ENCODE measurements at regions not wholly inside any gene's neighbourhood (a gene's known extent, or its start where the extent isn't known, plus 50 kb on each side); places are given as distances from the start of the nearest gene placed in this dataset.

DNA sequence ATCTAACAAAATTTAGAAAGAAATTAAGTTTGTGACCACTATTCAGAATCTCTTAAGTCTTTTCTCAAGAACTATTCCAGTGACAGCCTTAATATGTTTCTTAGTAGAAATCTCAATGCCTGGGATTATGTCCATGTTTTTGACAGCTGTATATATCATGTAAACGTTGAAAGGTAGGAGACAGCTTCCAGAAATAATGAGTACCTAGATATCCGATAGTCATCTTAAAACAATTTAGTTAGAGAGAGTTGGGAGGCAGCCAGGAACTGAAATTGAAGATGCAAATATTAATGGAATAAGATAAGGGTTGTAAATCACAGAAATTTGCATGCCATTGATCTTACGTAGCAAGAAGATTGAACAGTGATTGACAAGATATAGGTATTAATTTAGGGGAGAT is 955.2 kb downstream of the JRKL start:
- ChIA-PET CTCF (ENCODE audit: low intra/inter-chr PET ratio) (no interaction called here), POLR2A (no interaction called here)
- no peak overlapping the region for H3K9ac ChIP-seq (ENCODE audit: insufficient read depth in 1 of 2, low read depth in 2 of 2, low read length in 2 of 2)
- ATAC-seq (no peak), FAIRE-seq (no peak), DNase-seq (ENCODE audit: extremely low read depth in 1 of 4, low spot score in 3 of 4) (no peak)
- H3K4me1 ChIP-seq (replicated peaks in 1 of 2; ENCODE audit: control insufficient read depth in 2 of 2, insufficient read depth in 2 of 2, low read length in 2 of 2), result no peaks in the 10 kb centered on the region
- BruUV-seq (replicated peaks), result no TSS peak
- H3K9me1 ChIP-seq (ENCODE audit: control insufficient read depth, insufficient read depth, low read length), result no peaks in the 10 kb centered on the region
- H3K36me3 ChIP-seq (ENCODE audit: control insufficient read depth, insufficient read depth, low read length), result no peaks in the 10 kb centered on the region
- H3K27ac ChIP-seq (ENCODE audit: extremely low read depth, low read depth, low read length), result no peak overlapping the region
- H3K4me3 ChIP-seq, result no peak overlapping the region
- H4K20me1 ChIP-seq (replicated peaks; ENCODE audit: control insufficient read depth, insufficient read depth, low read length), result no peaks in the 10 kb centered on the region
- H3K4me2 ChIP-seq (ENCODE audit: insufficient read depth, low read length), result no peak overlapping the region
- no peaks in the 10 kb centered on the region for H3K79me2 ChIP-seq (ENCODE audit: control insufficient read depth, insufficient read depth, low read length)
- 3% methylated on average over 3 of the region's 3 CpGs for WGBS (ENCODE audit: insufficient coverage, low coverage, missing lambda C conversion rate)
- 0 out of 2 replicates have a peak, but pooled peaks cover 4% of the 10 kb centered on the region for H3K9me3 ChIP-seq (replicated peaks; ENCODE audit: control insufficient read depth, insufficient read depth, low read depth, low read length)
- in situ Hi-C loops (cut with MboI), result no loop called here
- H2AFZ ChIP-seq (ENCODE audit: low read depth, low read length), result no peak overlapping the region
- TF ChIP-seq NR4A1 (CRISPR knock-in tag; IDR thresholded peaks at IDR 0.05) (no peak), NR4A1 (tag; IDR thresholded peaks at IDR 0.05) (no peak), JUND (IDR thresholded peaks at IDR 0.05; ENCODE audit: borderline replicate concordance, low read depth, low read length) (no peak), JUND (tag; IDR thresholded peaks at IDR 0.05; ENCODE audit: borderline replicate concordance, low read depth, low read length) (no peak), ZNF133 (CRISPR knock-in tag; IDR thresholded peaks at IDR 0.05) (no peak), MECOM (CRISPR knock-in tag; IDR thresholded peaks at IDR 0.05) (no peak), ZNF143 (CRISPR knock-in tag; IDR thresholded peaks at IDR 0.05) (no peak), RNF2 (IDR thresholded peaks at IDR 0.05) (no peak), ZBTB1 (CRISPR knock-in tag; IDR thresholded peaks at IDR 0.05; ENCODE audit: borderline replicate concordance, low read depth) (no peak), MTA3 (IDR thresholded peaks at IDR 0.05; ENCODE audit: borderline replicate concordance) (no peak), XRCC5 (IDR thresholded peaks at IDR 0.05; ENCODE audit: low read depth, low read length) (no peak), HDAC8 (tag; IDR thresholded peaks at IDR 0.05) (no peak), YBX1 (IDR thresholded peaks at IDR 0.05) (no peak), CCNT2 (IDR thresholded peaks at IDR 0.05; ENCODE audit: borderline replicate concordance, extremely low read depth, insufficient read length, low read depth, low read length) (no peak), KAT7 (CRISPR knock-in tag; IDR thresholded peaks at IDR 0.05; ENCODE audit: borderline replicate concordance) (no peak), SMARCA4 (IDR thresholded peaks at IDR 0.05) (no peak), ZNF3 (CRISPR knock-in tag; IDR thresholded peaks at IDR 0.05) (no peak), TFAM (CRISPR knock-in tag; conservative IDR thresholded peaks at IDR 0.05) (no peak), PHB2 (IDR thresholded peaks at IDR 0.05; ENCODE audit: low read depth) (no peak)
- TF ChIP-seq, protein P1, sequence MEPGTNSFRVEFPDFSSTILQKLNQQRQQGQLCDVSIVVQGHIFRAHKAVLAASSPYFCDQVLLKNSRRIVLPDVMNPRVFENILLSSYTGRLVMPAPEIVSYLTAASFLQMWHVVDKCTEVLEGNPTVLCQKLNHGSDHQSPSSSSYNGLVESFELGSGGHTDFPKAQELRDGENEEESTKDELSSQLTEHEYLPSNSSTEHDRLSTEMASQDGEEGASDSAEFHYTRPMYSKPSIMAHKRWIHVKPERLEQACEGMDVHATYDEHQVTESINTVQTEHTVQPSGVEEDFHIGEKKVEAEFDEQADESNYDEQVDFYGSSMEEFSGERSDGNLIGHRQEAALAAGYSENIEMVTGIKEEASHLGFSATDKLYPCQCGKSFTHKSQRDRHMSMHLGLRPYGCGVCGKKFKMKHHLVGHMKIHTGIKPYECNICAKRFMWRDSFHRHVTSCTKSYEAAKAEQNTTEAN (CRISPR knock-in tag; IDR thresholded peaks at IDR 0.05), result no peak
- TF ChIP-seq, protein P2, sequence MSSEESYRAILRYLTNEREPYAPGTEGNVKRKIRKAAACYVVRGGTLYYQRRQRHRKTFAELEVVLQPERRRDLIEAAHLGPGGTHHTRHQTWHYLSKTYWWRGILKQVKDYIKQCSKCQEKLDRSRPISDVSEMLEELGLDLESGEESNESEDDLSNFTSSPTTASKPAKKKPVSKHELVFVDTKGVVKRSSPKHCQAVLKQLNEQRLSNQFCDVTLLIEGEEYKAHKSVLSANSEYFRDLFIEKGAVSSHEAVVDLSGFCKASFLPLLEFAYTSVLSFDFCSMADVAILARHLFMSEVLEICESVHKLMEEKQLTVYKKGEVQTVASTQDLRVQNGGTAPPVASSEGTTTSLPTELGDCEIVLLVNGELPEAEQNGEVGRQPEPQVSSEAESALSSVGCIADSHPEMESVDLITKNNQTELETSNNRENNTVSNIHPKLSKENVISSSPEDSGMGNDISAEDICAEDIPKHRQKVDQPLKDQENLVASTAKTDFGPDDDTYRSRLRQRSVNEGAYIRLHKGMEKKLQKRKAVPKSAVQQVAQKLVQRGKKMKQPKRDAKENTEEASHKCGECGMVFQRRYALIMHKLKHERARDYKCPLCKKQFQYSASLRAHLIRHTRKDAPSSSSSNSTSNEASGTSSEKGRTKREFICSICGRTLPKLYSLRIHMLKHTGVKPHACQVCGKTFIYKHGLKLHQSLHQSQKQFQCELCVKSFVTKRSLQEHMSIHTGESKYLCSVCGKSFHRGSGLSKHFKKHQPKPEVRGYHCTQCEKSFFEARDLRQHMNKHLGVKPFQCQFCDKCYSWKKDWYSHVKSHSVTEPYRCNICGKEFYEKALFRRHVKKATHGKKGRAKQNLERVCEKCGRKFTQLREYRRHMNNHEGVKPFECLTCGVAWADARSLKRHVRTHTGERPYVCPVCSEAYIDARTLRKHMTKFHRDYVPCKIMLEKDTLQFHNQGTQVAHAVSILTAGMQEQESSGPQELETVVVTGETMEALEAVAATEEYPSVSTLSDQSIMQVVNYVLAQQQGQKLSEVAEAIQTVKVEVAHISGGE (CRISPR knock-in tag; IDR thresholded peaks at IDR 0.05), result no peak
- H3K27me3 ChIP-seq (ENCODE audit: control insufficient read depth in 2 of 2, insufficient read depth in 2 of 2, low read length in 2 of 2), result no peaks in the 10 kb centered on the region
- intact Hi-C loops (cut with micrococcal nuclease), result no loop called here

Measured in K562 (cell line).